ENCODE measurements at regions not wholly inside any gene's neighbourhood (a gene's known extent, or its start where the extent isn't known, plus 50 kb on each side); places are given as distances from the start of the nearest gene placed in this dataset.
A peak's percentile ranks its signal among the peaks of the same experiment; 100 is the strongest.

DNA sequence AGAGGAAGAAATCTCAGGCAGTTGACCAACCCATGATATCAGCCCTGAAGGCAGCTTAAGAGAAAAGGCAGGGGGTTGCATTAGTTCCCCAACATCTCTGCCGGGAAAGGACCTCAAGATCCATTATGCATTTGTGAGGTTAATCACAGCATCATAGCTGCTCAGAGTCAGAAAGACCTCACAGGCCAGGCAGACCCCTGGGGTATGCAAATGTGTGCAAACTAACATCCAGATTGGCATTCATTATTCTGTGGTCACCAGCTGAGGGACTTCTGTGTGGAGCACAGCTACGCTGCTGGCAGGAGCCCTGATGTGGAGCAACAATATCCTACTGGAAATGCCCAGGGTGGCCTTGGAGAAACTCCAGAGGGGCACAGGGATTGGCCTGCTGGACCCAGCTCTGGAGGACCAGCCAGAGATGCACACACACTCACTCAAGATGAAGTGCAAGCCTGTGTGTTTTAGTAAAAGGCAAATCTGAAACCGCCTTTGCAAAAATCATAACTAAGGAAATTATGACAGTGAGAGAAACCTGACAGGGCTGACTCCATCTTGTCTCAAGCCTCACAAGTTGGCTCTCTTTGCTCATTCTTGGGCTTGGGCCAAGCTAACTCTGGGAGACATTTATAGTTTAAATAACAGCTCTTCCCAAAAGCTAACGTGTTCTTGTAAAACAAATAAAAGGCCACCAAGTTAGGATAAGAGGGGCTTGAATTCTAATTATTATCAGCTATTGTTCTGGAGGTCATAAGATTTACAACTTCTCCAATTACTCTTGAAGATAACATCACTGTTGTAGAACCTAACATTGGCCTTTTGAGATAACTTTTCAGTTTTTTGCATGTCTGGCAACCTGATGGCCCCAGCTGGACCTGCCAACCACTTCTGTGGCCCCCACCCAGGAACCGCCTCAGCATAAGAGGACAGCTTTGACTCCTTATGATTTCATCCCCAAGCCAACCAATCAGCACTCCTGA, 257.1 kb downstream of the UACA start:
- DNase-seq (ENCODE audit: low read depth in 2 of 2): no peak

DNA sequence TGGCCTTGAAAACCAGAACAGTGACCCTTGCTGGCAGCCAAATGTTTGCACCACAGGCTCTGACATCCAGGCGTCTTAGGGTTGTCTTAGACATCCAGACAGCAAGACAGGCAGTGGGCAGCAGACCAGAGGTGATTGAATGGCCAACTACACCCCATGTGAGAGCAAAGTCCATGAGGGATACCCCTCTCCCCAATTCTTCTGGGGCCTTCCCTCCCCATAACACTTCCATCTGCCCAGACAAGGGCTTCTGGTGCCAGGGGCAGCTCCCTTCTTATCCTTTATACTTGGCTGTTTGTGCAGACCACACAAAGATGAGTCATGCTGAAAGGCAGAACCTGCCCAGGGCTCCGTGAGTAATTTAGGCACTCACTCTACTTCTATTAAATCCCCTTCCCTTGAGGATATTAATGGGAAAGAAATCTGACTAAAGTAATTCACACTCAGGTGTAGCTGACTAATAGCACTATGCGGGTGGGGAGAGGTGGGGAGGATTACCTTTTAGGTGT, 257.9 kb downstream of the UACA start:
- no peak for DNase-seq (ENCODE audit: low read depth in 2 of 2)

DNA sequence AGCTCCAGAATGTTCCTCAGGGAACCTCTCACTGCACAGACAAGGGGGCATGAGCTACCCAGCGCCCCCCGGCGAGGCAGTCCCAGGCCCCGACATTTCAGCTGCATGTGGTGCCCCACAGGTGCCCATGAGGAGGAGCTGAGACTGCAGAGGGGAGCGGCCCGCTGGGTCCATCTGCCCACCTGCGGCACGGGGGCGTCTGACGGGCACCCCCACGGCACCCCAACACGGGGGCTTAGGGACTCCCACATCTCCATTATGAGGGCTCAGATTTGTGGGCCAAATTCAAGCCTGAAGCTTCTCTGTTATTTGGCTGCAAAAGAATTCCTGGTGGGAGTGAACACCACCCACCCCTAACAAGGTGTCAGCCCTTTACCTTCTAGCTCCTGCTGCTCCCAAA, 258.4 kb downstream of the UACA start:
- no peak for DNase-seq (ENCODE audit: low read depth in 2 of 2)

DNA sequence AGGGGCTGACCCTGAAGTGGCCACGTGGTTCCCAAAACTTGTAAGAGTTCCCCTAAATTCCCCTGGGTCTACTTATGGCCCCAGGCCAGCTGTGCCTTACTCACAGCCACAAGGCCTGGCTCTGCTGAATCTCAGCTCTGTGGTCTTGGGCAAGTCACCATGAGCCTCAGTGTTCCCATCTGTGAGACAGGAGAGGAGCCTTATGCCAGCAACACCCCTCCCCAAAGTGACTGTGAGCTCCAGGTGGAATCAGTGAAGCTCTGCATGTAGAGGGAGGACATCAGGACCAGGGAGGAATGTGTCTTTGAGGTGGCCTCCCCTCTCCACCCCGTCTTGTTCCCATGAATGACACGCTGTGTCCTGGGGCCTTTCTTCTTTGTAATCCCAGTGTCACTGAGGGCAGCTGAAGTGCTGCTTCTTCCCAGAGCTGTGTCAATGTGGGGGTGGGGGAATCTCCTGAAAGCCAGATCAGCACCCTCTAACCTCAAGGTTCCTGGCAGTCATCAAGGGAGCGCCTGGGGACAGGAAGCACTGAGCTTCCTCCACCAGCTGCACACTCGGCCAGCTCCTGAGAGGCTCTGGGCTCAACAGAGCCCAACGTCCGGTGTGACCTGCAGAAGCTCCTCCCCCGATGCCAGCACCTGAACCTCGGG, 258.9 kb downstream of the UACA start:
- peak in 1 of 2 experiments; percentile 44 for DNase-seq (ENCODE audit: low read depth in 2 of 2)

DNA sequence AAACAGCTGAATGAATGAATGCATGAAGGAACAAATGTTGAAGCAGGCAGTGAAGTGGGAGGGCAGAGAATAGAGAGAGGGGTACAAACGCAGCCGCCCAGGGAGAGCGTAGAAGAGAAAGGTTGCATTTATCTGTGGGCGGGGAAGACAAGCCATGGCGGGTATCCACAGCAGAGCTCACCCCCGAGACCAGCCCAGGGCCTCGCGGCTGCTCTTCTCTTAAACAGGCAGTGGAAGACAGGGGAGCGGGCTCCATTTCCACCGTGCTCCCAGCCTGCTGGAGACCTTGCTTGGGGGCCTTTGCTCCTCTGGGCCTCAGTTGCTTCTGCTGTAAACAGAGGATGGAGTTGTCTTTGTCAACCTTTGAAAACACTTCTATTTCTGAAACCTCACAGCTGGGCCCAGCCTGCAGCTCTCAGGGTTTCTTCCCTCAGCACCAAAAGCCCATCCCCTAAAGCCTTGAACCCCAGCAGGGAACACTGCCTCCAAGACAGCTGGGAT, 259.5 kb downstream of the UACA start:
- no peak for DNase-seq (ENCODE audit: low read depth in 2 of 2)

DNA sequence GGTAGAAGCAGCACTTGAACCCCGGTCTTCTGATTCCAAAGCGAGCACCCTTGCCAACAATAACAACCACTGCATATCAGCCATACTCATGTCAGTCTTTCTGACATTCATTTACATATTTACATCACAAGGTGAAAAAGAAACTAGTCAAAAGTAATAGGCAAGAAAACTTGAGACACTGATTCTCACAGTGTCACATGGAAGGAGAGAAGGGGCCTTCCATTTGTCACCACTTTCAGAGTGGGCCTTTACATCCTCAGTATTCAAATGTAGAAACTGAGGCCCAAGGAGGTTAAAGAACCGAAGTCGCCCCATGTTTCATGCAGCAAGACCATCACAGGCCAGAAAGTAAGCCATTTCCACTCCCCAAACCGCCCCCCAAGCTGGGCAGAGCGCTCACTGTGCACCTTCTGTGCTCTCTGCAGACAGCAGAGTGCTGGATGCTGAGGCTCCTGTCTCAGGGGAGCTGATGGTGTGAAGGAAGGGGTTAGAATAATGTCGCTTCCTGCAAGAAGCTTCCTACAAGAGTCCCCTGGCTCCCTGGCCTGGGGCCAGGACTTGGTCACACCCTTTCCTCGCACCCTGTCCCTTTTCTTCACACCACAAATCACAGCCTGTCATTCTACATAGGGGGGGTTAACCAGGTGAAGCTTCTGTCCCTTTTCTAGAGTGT, 260.1 kb downstream of the UACA start:
- no peak for DNase-seq (ENCODE audit: low read depth in 2 of 2)

DNA sequence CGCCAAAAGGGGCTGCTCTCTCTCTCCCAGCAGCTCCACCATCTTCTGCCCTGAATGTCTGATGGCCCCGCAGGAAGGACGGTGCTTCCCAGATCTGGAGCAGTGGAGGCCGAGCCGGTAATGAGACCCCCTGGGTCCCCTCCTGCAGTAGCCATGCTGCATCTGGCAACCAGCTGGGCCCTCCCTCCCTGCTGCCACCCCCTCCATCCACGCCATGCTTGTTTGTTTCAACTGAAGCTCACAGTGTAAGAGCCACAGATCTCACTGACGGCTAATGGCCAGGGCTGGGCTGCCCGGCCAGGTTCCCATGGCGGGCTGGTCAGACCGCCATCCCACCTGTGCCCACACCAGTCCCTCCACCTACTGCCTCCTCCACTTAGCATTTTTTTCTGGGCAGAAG, 260.8 kb downstream of the UACA start:
- no peak for DNase-seq (ENCODE audit: low read depth in 2 of 2)

DNA sequence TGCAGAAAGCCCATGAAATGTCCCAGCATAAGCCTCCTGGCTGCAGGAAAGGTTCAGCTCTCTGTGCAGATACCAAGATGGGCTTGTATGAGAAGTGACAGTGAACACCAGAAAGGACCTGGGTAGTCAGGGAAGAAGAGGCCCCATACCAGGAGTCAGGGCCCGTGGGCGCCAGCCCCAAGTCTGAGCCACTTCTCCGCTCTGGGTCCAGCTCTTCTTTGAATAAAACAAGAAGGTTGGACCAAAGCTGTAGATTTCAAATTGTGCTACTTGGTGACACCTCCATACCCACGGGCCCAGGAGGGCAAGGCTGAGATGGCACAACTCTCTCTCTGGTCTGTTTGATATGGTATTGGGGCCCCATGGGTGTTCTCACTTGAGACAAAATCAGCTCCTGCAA, 261.5 kb downstream of the UACA start:
- no peak for DNase-seq (ENCODE audit: low read depth in 2 of 2)

DNA sequence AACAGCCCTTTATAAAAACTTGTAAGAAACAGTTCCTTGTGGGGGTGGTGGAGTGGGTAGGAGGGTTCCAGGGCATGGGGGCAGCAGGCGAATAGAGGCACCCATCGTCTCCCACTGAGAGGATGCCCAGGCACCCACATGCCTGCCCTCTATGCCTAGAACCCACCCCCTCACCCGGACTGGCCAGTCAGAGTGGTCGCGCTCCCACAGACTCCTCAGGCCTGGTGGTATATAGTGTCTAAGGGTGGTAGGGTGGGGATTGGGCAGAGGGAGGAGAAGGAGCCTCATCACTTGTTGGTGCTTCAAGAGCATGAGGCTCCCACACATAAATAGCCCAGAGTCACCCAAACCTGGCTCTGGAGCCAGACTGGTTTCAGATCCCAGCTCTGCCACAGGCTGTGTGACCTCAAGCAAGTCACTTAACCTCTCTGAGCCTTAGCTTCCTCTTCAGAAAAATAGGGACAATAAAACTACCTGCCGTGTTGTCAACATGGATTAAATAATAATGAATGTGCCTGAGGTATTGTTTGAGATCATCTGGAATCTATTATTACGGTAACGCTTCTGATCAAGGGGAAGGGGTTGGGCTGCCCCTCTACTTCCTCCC, 262.1 kb downstream of the UACA start:
- no peak for DNase-seq (ENCODE audit: low read depth in 2 of 2)

DNA sequence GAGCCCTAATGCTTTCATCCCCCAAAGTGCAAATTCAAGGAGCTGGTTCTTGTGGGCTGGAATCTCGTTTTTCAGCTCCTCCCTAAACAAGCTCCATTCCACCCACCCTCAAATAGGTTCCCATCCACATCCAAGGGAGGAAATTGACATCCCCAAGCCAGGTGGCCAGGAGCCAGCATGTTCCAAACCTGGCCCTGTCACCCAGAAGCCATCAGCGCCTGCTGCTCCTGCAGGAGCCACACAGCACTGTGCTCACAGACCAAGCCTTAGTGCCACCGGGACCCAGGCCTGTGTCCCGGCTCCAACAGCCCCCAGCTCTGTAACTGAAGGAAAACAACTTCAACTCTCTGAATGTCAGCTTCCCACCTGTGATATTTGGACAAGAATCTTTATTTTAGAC, 263.6 kb downstream of the UACA start:
- no peak for DNase-seq (ENCODE audit: low read depth in 2 of 2)

DNA sequence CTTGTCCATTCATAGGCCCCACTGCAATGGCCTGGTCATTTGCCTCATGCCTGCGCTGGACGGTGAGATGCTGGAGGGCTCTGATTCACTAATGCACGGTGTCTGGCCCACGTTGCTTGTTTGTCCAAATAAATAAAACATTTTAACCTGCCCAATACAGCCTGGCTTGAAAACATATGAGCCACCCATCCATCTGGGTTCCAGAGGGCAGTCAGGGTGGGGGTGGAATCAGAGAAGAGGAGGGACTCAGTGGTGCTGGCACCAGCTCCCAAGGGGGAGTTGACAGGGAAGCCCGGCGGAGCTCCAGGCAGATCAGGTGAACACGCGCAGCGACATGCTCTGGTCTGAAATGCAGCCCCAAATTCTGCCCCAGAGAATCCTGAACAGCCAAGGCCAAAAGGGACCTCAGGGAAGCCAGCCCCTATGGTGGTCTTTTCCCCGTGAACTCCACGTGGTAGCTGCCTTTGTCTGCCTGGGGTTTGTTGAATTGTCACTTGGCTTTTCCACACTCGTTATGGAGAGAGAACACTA, 265.2 kb downstream of the UACA start:
- no peak for DNase-seq (ENCODE audit: low read depth in 2 of 2)

DNA sequence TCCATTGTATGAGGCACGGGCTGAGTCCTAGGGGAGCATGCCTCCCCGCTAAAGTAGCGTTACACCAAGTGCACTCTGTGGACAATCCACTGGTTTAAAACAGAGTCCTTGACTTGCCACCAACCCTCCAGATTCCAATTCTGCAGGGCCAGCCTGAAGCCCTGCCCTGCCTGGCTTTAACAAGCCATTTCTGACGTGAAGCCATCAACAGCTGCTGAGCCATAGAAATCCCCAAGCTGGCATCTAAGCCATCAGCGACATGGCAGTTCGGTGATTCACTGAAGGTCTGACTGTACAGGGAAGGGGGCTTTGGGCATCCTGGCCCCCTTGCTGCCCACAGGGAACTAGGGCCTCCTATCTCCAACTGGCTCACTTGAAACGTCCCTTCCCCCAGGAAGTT, 265.7 kb downstream of the UACA start:
- no peak for DNase-seq (ENCODE audit: low read depth in 2 of 2)

DNA sequence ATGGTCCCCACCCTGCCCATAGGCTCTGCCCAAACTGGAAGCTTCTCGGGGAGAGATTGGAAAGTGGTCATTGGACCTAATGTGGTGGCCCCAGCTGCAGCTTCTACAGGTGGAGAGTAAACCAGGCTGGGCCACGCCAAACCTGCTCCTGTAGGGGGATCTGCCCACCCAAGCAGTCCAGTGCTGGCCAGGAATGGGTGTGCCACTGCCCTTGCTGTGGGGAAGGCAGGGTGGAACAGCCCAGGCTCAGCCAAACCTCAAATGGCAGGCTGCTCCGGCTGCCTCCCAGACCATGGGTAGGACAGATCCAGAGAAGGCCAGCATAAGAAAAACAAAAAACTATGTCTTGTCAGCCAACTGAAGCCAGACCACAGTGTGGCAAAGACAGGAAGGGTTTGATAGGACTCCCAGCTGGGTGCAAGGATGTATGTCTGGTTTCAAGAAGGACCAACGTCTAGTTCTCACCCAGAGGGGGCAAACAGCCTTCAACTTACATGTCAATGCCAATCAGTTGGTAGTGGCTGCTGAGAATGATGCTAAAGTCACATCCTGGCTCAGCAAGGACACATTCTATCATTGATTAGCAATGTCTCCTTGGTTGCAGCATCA, 267.3 kb downstream of the UACA start:
- DNase-seq (ENCODE audit: low read depth in 2 of 2): no peak

DNA sequence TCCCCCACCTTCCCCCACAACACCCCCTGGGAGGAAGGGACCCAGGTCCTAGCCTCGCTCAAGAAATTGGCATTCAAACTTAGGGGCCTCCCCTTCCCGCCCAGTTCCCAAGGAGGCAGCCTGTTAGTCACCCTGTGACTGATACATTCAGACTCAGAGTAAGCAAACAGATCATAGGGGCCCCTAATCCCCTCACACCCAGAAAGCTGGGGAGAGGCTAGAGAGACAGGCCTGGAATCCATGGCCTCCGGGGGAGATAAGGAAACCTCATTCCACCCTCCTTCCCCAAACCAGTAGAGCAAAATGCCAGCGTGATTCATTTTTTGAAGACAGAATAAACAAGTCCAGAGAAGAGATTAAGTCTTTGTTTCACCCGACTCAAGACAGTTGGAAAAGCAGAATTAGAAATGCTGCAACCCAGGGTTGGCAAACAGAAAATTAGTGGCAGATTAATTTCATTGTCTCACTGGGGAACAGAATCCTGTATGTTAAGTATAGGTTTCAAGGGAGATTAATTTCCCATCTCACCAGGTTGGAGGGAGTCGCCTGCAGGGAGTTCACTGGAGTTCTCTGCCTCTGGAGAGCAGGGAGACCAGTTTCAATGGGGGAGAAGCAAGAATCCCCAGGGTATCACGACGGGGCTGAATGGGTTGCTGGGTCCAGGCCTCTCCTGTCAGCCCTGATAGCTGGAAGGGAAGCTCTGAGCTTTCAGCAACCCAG, 268.3 kb downstream of the UACA start:
- DNase-seq (ENCODE audit: low read depth in 2 of 2): peak in 1 of 2 experiments; percentile 34

DNA sequence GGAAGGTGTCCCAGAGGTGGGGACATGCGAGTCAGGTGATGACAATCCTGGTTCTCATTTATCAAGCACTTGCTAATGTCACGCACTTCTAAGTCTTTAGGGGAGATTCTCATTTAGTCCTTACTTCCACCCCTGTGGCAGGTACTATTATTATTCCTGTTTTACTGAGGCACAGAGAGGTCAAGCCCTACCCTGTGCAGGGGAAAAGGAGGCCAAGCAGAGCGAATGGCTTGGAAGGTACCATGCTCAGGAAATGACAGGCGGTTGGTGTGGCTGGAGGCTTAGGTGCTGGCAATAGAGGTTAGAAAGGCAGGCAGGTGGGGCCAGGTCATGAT, 268.9 kb downstream of the UACA start:
- no peak for DNase-seq (ENCODE audit: low read depth in 2 of 2)

DNA sequence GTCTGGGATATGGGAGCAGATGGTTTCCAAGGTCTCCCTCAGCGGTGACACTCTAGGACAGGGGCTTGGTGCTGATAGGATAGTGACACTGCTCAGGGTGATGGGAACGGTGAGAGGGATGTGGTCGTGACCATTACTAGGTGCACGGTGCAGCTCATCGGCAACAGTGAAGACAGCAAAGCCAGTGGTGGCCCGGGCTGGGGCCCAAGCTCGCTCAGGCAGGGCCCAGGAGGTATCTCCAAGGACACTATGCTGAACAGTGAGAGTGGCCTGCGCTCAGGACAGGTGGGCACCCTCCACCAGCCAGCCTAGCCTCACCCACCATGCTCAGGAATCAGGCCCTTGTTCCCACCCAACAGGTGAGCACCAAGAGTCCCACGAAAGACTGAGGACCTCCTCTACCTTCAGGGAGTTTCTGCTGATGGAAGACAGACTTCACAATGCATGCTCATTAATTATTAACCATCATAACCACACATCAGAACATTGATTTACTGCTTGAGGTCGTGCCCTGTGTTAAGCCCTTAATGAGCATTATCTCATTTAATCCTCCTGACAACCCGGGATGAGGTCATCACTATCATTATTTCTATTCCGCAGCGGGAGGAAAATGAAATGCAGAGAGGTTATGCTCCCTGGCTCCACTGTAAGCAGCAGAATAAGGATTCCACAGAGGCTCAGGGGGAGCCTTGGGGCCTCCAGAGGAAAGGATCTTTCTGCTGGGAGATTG, 269.4 kb downstream of the UACA start:
- no peak for DNase-seq (ENCODE audit: low read depth in 2 of 2)

DNA sequence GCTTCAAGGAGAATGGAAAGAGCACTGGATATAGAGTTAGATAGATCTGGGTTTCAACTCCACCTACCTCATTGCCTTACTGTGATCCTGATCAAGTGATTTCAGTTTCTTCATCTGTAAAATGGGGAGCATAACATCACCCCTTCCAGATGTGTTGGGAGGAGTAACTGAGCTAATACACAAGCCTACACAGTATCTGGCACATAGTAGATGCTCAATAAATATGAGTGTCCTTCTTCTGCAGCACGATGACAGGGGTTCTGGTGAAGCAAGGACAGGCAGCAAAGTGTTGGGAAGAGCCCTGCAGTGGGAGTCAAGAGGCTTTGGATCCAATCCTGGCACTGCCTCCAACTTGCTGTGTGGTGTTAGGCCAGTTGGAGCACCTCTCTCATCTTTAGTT, 270.0 kb downstream of the UACA start:
- no peak for DNase-seq (ENCODE audit: low read depth in 2 of 2)

DNA sequence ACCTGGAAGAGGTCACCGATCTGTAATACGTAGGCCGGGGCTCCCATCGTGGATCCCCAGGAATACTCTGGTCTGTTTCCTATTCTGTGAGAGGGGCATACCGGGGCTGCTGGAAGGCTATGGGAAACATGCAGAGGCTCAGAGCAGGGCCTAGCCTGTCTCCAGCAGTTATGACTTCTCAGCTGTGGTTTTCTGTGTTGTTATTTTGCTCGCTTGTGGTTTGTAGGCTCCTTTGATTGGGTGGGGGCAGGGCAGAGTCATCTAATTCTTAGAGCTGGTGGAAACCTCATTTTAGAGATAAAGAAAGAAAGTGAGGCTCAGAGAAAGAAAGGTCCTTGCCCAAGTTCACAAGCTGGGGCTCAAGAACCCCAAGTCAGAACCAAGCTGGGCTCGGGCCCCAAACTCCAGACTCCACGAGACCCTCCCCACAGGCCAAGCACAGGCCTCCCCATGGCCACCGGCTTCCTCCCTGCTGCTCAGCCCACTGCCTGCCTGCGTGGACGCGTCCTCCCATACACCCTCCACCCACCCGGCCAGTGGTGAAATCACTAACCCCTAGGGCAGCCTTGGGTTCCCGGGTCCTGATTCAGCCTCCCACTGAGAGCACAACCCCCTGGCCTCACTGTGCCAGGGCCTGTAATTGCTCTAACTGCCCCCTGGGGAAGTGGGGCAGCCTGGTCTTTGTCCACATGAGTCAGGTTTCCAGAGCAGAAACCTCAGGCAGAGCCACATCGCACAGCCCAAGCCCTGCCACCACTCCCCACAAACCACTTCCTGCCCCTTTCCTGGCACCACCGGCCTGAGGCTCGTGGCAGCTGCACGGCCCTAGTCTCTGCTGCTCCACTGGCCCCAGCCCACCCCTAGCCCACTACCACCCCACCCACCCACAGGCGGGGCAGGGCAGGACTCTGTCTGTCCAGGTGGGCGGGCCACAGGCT, 270.8 kb downstream of the UACA start:
- peak; percentile 51 to 82 for DNase-seq (ENCODE audit: low read depth in 2 of 2)

DNA sequence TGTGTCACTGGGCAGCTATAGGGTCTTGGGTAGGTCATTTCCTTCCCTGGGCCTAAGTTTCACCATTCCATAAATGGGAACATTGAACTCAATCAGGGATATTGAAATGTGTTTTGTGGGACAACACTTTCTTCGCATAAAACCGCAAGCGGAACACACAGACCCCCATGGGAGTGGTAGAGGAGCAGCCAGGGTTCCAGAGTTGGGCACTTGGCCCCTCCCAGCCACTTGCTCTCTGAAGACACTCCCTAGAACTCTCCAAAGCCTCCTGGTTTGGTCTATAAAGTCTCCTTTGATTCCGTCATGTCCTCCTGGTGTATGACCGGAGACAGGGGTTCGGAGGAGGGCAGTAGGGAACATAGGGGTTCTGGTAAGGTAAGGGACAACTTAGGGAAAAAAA, 271.7 kb downstream of the UACA start:
- no peak for DNase-seq (ENCODE audit: low read depth in 2 of 2)

All from stimulated activated CD4-positive, alpha-beta T cell treated with anti-CD3 and anti-CD28 coated beads, Interleukin-12 subunit alpha, Interleukin-12 subunit beta, amount 100 ng/mL, for 24 hours (primary cell).